ENCODE measurements at regions not wholly inside any gene's neighbourhood (a gene's known extent, or its start where the extent isn't known, plus 50 kb on each side); places are given as distances from the start of the nearest gene placed in this dataset.

DNA sequence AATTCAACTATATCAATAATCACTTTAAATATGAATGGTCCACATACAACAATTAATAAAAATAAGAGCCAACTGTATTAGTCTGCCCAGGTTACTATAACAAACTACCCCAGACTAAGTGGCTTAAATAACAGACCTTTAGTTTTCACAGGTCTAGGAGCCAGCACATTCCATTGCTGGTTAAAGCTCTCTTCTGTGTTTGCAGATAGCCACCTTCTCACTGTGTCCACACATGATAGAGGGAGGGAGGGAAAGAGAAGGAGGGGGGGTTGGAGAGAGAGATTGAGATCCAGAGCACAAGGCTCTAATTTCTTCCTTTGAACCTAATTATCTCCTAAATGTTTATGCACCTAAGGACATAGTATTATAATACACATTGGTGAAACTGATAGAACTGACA, 267.8 kb upstream of the NXPH2 start:
- TF ChIP-seq EZH2 (IDR thresholded peaks at IDR 0.05; ENCODE audit: borderline replicate concordance, low read length), result no peak
- H2AFZ ChIP-seq (ENCODE audit: low read length), result no peak overlapping the region

GRCh38 chr2:139045524-139045923, 265.3 kb upstream of the NXPH2 start:
- no peaks in the 10 kb centered on the region for H3K4me1 ChIP-seq (ENCODE audit: insufficient read depth, low read length, severe bottlenecking)
- no peak overlapping the region for H3K4me2 ChIP-seq (ENCODE audit: low read length)
- H3K4me3 ChIP-seq (ENCODE audit: low read depth, low read length, poor library complexity, severe bottlenecking), result no peak overlapping the region
- H3K36me3 ChIP-seq (ENCODE audit: insufficient read depth, low read length), result no peaks in the 10 kb centered on the region
- H3K79me2 ChIP-seq (ENCODE audit: insufficient read depth, low read length), result no peaks in the 10 kb centered on the region
- H3K27ac ChIP-seq (ENCODE audit: low read depth, low read length, poor library complexity, severe bottlenecking), result no peak overlapping the region
- no peak overlapping the region for H3K9ac ChIP-seq (ENCODE audit: low read length)
- H2AFZ ChIP-seq (ENCODE audit: low read length), result no peak overlapping the region
- TF ChIP-seq, protein P1, sequence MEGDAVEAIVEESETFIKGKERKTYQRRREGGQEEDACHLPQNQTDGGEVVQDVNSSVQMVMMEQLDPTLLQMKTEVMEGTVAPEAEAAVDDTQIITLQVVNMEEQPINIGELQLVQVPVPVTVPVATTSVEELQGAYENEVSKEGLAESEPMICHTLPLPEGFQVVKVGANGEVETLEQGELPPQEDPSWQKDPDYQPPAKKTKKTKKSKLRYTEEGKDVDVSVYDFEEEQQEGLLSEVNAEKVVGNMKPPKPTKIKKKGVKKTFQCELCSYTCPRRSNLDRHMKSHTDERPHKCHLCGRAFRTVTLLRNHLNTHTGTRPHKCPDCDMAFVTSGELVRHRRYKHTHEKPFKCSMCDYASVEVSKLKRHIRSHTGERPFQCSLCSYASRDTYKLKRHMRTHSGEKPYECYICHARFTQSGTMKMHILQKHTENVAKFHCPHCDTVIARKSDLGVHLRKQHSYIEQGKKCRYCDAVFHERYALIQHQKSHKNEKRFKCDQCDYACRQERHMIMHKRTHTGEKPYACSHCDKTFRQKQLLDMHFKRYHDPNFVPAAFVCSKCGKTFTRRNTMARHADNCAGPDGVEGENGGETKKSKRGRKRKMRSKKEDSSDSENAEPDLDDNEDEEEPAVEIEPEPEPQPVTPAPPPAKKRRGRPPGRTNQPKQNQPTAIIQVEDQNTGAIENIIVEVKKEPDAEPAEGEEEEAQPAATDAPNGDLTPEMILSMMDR (IDR thresholded peaks at IDR 0.05; ENCODE audit: low read length), result no peak
- TF ChIP-seq EZH2 (IDR thresholded peaks at IDR 0.05; ENCODE audit: borderline replicate concordance, low read length), result no peak
- H3K27me3 ChIP-seq (ENCODE audit: insufficient read depth, low read length), result no peaks in the 10 kb centered on the region
- H3K9me2 ChIP-seq (ENCODE audit: low read depth, low read length), result no peaks in the 10 kb centered on the region
- no peaks in the 10 kb centered on the region for H3K9me3 ChIP-seq (ENCODE audit: low read length)
- no peaks in the 10 kb centered on the region for H4K20me1 ChIP-seq (ENCODE audit: insufficient read depth, low read length)
- H3F3A ChIP-seq (ENCODE audit: insufficient read depth, low read length), result no peaks in the 10 kb centered on the region

More for the DNA sequence above, 267.8 kb upstream of the NXPH2 start:
- no peaks in the 10 kb centered on the region for H3K79me2 ChIP-seq (ENCODE audit: insufficient read depth, low read length)
- no peaks in the 10 kb centered on the region for H3F3A ChIP-seq (ENCODE audit: insufficient read depth, low read length)
- H3K4me2 ChIP-seq (ENCODE audit: low read length), result no peak overlapping the region
- H3K27ac ChIP-seq (ENCODE audit: low read depth, low read length, poor library complexity, severe bottlenecking), result no peak overlapping the region
- no peaks in the 10 kb centered on the region for H3K9me3 ChIP-seq (ENCODE audit: low read length)
- H3K36me3 ChIP-seq (ENCODE audit: insufficient read depth, low read length), result no peaks in the 10 kb centered on the region
- H3K9me2 ChIP-seq (ENCODE audit: low read depth, low read length), result no peaks in the 10 kb centered on the region
- H4K20me1 ChIP-seq (ENCODE audit: insufficient read depth, low read length), result no peaks in the 10 kb centered on the region
- H3K4me1 ChIP-seq (ENCODE audit: insufficient read depth, low read length, severe bottlenecking), result no peaks in the 10 kb centered on the region
- no peaks in the 10 kb centered on the region for H3K27me3 ChIP-seq (ENCODE audit: insufficient read depth, low read length)
- no peak overlapping the region for H3K9ac ChIP-seq (ENCODE audit: low read length)
- H3K4me3 ChIP-seq (ENCODE audit: low read depth, low read length, poor library complexity, severe bottlenecking), result no peak overlapping the region

GRCh38 chr2:139034064-139034463, 253.9 kb upstream of the NXPH2 start:
- no peaks in the 10 kb centered on the region for H3F3A ChIP-seq (ENCODE audit: insufficient read depth, low read length)
- no peak overlapping the region for H3K4me2 ChIP-seq (ENCODE audit: low read length)
- no peak overlapping the region for H2AFZ ChIP-seq (ENCODE audit: low read length)
- no peak overlapping the region for H3K27ac ChIP-seq (ENCODE audit: low read depth, low read length, poor library complexity, severe bottlenecking)
- H3K9ac ChIP-seq (ENCODE audit: low read length), result no peak overlapping the region
- H3K36me3 ChIP-seq (ENCODE audit: insufficient read depth, low read length), result no peaks in the 10 kb centered on the region
- H3K4me3 ChIP-seq (ENCODE audit: low read depth, low read length, poor library complexity, severe bottlenecking), result no peak overlapping the region
- TF ChIP-seq EZH2 (IDR thresholded peaks at IDR 0.05; ENCODE audit: borderline replicate concordance, low read length), result no peak
- TF ChIP-seq, protein P1 (IDR thresholded peaks at IDR 0.05; ENCODE audit: low read length), result no peak
- no peaks in the 10 kb centered on the region for H3K4me1 ChIP-seq (ENCODE audit: insufficient read depth, low read length, severe bottlenecking)
- H3K9me3 ChIP-seq (ENCODE audit: low read length), result no peaks in the 10 kb centered on the region
- no peaks in the 10 kb centered on the region for H3K9me2 ChIP-seq (ENCODE audit: low read depth, low read length)
- H4K20me1 ChIP-seq (ENCODE audit: insufficient read depth, low read length), result no peaks in the 10 kb centered on the region
- H3K27me3 ChIP-seq (ENCODE audit: insufficient read depth, low read length), result no peaks in the 10 kb centered on the region
- H3K79me2 ChIP-seq (ENCODE audit: insufficient read depth, low read length), result no peaks in the 10 kb centered on the region

DNA sequence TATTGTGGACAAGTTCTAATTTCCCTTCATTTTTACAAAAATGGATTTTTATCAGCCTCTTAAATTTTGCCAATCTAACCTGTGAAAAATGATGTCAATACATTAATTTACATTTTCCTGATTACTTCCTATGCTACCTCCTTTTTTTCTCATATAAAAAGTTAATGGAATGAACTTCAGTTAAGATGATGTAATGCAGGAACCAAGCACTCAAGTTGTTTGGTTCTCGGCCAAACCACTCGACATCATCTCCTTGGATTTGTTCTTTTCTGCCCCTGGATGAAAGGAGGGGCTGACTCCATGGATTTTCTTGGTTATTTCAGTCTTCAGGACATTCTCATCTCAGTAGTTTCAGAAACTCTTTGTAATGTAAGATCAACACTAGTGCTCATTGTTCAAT, 253.1 kb upstream of the NXPH2 start:
- H4K20me1 ChIP-seq (ENCODE audit: insufficient read depth, low read length), result no peaks in the 10 kb centered on the region
- no peak overlapping the region for H3K27ac ChIP-seq (ENCODE audit: low read depth, low read length, poor library complexity, severe bottlenecking)
- no peak for TF ChIP-seq EZH2 (IDR thresholded peaks at IDR 0.05; ENCODE audit: borderline replicate concordance, low read length)
- TF ChIP-seq, protein P1 (IDR thresholded peaks at IDR 0.05; ENCODE audit: low read length), result no peak
- H3K4me3 ChIP-seq (ENCODE audit: low read depth, low read length, poor library complexity, severe bottlenecking), result no peak overlapping the region
- no peaks in the 10 kb centered on the region for H3F3A ChIP-seq (ENCODE audit: insufficient read depth, low read length)
- no peak overlapping the region for H3K9ac ChIP-seq (ENCODE audit: low read length)
- H3K36me3 ChIP-seq (ENCODE audit: insufficient read depth, low read length), result no peaks in the 10 kb centered on the region
- H3K9me2 ChIP-seq (ENCODE audit: low read depth, low read length), result no peaks in the 10 kb centered on the region
- no peaks in the 10 kb centered on the region for H3K79me2 ChIP-seq (ENCODE audit: insufficient read depth, low read length)
- H3K4me1 ChIP-seq (ENCODE audit: insufficient read depth, low read length, severe bottlenecking), result no peaks in the 10 kb centered on the region
- H3K9me3 ChIP-seq (ENCODE audit: low read length), result no peaks in the 10 kb centered on the region
- H3K27me3 ChIP-seq (ENCODE audit: insufficient read depth, low read length), result no peaks in the 10 kb centered on the region
- H2AFZ ChIP-seq (ENCODE audit: low read length), result no peak overlapping the region
- H3K4me2 ChIP-seq (ENCODE audit: low read length), result no peak overlapping the region

Measured in OCI-LY1 (cell line).